AG10803 (cell line): ENCODE measurements at regions not wholly inside any gene's neighbourhood (a gene's known extent, or its start where the extent isn't known, plus 50 kb on each side); places are given as distances from the start of the nearest gene placed in this dataset.

Source experiments
- DNase-seq: peaks from one replicate; pipeline ENCODE4 v3.0.0; 2010; ENCODE audit warnings: low read depth
- H3K4me3 ChIP-seq: 2 replicates; pipeline ENCODE4 v1.5.1; 2011; ENCODE audit warnings: mild to moderate bottlenecking, low read length, control low read depth
- CTCF ChIP-seq: conservative IDR thresholded peaks from 2 replicates; pipeline ENCODE4 v1.5.1; 2011; ENCODE audit warnings: mild to moderate bottlenecking, low read length, control low read depth, inconsistent platforms

GRCh38 chr5:168073311-168073710, 218.1 kb upstream of the WWC1 start:
- no peak for DNase-seq
- no peak overlapping the region for H3K4me3 ChIP-seq
- TF ChIP-seq CTCF: no peak

GRCh38 chr5:168073991-168074800, 217.2 kb upstream of the WWC1 start:
- no peak for TF ChIP-seq CTCF
- H3K4me3 ChIP-seq: no peak overlapping the region
- DNase-seq: peak; percentile 75

GRCh38 chr5:168075387-168075786, 216.1 kb upstream of the WWC1 start:
- DNase-seq: no peak
- no peak overlapping the region for H3K4me3 ChIP-seq
- TF ChIP-seq CTCF: no peak

- DNase-seq: peak; percentile 96
- H3K4me3 ChIP-seq: no peak overlapping the region
- TF ChIP-seq CTCF: peak; percentile 64
Observed at GRCh38 chr5:168076561-168076991, 214.9 kb upstream of the WWC1 start.

GRCh38 chr5:168085261-168086031, 206.0 kb upstream of the WWC1 start:
- no peak overlapping the region for H3K4me3 ChIP-seq
- no peak for TF ChIP-seq CTCF
- DNase-seq: peak; percentile 78

- DNase-seq: peak; percentile 94
- peak; percentile 46 for TF ChIP-seq CTCF
- H3K4me3 ChIP-seq: no peak overlapping the region
Observed at GRCh38 chr5:168086104-168086610, 205.3 kb upstream of the WWC1 start.
